RWPE2 (cell line): ENCODE measurements at regions not wholly inside any gene's neighbourhood (a gene's known extent, or its start where the extent isn't known, plus 50 kb on each side); places are given as distances from the start of the nearest gene placed in this dataset.

Experiments
- ATAC-seq: fragments of 200-7000 bp; cut with Tn5 transposase; 3 replicates; pipeline ENCODE4 v1.9.1; 2021; ENCODE audit warnings: low read depth
- DNase-seq: peaks from one replicate; pipeline ENCODE4 v3.0.0-alpha.2; 2020; ENCODE audit warnings: low spot score
- H3K27ac ChIP-seq: fragments of 450-650 bp; 2 replicates; pipeline ENCODE4 v1.5.1; 2017; ENCODE audit warnings: mild to moderate bottlenecking; ENCODE audit not compliant: poor library complexity, severe bottlenecking
- H3K27me3 ChIP-seq: fragments of 250-450 bp; sonication (Bioruptor Pico); 2 replicates; pipeline ENCODE4 v1.5.1; 2021; ENCODE audit warnings: mild to moderate bottlenecking, moderate library complexity; ENCODE audit not compliant: insufficient read depth, poor library complexity, severe bottlenecking
- H3K36me3 ChIP-seq: fragments of 250-450 bp; sonication (Bioruptor Pico); 2 replicates; pipeline ENCODE4 v1.5.1; 2020; ENCODE audit warnings: low read depth, mild to moderate bottlenecking, moderate library complexity
- H3K4me1 ChIP-seq: fragments of 250-450 bp; sonication (Bioruptor Pico); 2 replicates; pipeline ENCODE4 v1.5.1; 2021; ENCODE audit warnings: mild to moderate bottlenecking, moderate library complexity; ENCODE audit not compliant: insufficient read depth, poor library complexity, severe bottlenecking
- H3K4me3 ChIP-seq: fragments of 250-450 bp; sonication (Bioruptor Pico); 2 replicates; pipeline ENCODE4 v1.5.1; 2021; ENCODE audit warnings: mild to moderate bottlenecking, moderate library complexity; ENCODE audit not compliant: severe bottlenecking
- H3K9me3 ChIP-seq: fragments of 250-450 bp; sonication (Bioruptor Pico); 2 replicates; pipeline ENCODE4 v1.5.1; 2021; ENCODE audit warnings: mild to moderate bottlenecking, moderate library complexity; ENCODE audit not compliant: severe bottlenecking
- CTCF ChIP-seq: fragments of 450-650 bp; IDR thresholded peaks from one replicate; pipeline ENCODE4 v1.5.1; 2017; ENCODE audit warnings: mild to moderate bottlenecking, moderate library complexity; ENCODE audit not compliant: poor library complexity, severe bottlenecking

GRCh38 chr2:138902239-138902871, 122.2 kb upstream of the NXPH2 start:
- ATAC-seq, result no peak
- no peaks in the 10 kb centered on the region for H3K36me3 ChIP-seq
- peaks cover 13% of the 10 kb centered on the region for H3K27me3 ChIP-seq
- H3K4me1 ChIP-seq, result no peaks in the 10 kb centered on the region
- H3K4me3 ChIP-seq, result no peak overlapping the region
- no peak for TF ChIP-seq CTCF
- no peak overlapping the region for H3K27ac ChIP-seq
- no peaks in the 10 kb centered on the region for H3K9me3 ChIP-seq
- DNase-seq, result peak; percentile 37

DNA sequence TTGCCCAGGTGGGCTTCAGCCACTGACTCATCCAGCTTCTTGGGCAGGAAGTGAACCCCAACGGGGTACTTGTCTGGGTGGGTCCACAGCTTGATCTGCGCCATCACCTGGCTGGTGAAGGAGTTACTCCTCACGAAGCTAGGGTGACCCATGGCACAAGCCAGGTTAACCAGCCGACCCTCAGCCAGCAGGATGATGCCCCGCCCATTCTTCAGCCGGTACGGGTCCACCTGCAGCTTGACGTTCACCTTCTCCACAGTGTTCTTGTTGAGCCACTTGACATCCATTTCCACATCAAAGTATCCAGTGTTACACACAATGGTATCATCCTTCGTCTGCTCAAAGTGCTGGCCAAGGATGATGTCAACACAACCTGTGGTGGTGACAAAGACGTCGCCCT, 121.3 kb upstream of the NXPH2 start:
- no peak overlapping the region for H3K27ac ChIP-seq
- H3K27me3 ChIP-seq, result peaks cover 11% of the 10 kb centered on the region
- H3K9me3 ChIP-seq, result no peaks in the 10 kb centered on the region
- H3K4me3 ChIP-seq, result no peak overlapping the region
- TF ChIP-seq CTCF, result no peak
- ATAC-seq, result no peak
- H3K36me3 ChIP-seq, result no peaks in the 10 kb centered on the region
- DNase-seq, result no peak
- H3K4me1 ChIP-seq, result no peaks in the 10 kb centered on the region

GRCh38 chr2:138898855-138899254, 118.7 kb upstream of the NXPH2 start:
- ATAC-seq (no peak), DNase-seq (no peak)
- H3K36me3 ChIP-seq, result no peaks in the 10 kb centered on the region
- TF ChIP-seq CTCF, result no peak
- no peak overlapping the region for H3K4me3 ChIP-seq
- H3K4me1 ChIP-seq, result no peaks in the 10 kb centered on the region
- peaks cover 4% of the 10 kb centered on the region for H3K27me3 ChIP-seq
- H3K9me3 ChIP-seq, result no peaks in the 10 kb centered on the region
- H3K27ac ChIP-seq, result no peak overlapping the region

DNA sequence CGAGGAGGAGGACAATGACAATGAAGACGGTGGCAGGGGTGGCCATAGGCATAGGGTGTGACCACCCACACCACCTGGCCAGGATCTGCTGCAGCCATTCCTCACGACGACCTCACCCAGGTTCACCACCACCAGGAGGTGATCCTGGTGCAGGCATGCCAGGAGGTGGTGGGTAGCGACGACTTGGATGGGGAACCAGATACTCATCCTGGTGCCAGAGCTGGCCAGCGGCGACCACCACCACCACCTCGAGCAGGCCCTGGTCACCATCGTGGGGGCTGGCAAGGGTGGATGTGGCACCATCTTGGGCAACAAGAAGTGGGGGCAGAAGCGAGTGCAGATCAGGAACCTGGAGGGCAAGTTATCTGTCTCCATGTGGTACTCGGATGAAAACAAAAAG, 117.1 kb upstream of the NXPH2 start:
- ATAC-seq (no peak), DNase-seq (no peak)
- Histone ChIP-seq H3K27me3 (peaks cover 4% of the 10 kb centered on the region), H3K36me3 (no peaks in the 10 kb centered on the region), H3K27ac (no peak overlapping the region), H3K4me1 (no peaks in the 10 kb centered on the region), H3K4me3 (no peak overlapping the region), H3K9me3 (no peaks in the 10 kb centered on the region)
- TF ChIP-seq CTCF, result no peak

GRCh38 chr2:138893746-138894145, 113.6 kb upstream of the NXPH2 start:
- Histone ChIP-seq H3K4me3 (no peak overlapping the region), H3K36me3 (no peaks in the 10 kb centered on the region), H3K9me3 (no peaks in the 10 kb centered on the region), H3K4me1 (no peaks in the 10 kb centered on the region), H3K27me3 (peaks cover 6% of the 10 kb centered on the region), H3K27ac (no peak overlapping the region)
- no peak for TF ChIP-seq CTCF
- no peak for DNase-seq
- no peak for ATAC-seq
